ENCODE measurements at regions not wholly inside any gene's neighbourhood (a gene's known extent, or its start where the extent isn't known, plus 50 kb on each side); places are given as distances from the start of the nearest gene placed in this dataset.

DNA sequence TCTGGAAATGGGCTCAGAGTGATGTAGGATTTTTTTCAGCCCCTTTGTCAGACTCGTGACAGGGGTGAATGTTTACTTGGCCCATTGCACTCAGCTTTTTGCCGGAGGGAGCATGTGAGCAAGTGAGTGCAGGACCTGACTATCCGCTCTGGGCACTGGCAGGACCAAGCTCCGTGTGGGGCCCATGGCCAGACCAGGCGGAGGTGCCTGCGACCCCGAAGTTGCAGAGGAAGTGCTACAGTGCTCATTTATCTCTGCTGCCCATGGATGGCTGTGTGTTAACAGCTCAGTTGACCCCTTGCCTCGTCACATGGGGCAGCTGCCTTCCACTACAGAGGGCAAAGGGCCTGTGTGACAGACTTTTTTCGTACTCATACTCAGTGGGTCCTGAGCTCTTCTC lies 744.3 kb downstream of the IRX1 start:
- TF ChIP-seq POLR2A (IDR thresholded peaks at IDR 0.05) (no peak), EP300 (IDR thresholded peaks at IDR 0.05) (no peak)
- TF ChIP-seq, protein P1, sequence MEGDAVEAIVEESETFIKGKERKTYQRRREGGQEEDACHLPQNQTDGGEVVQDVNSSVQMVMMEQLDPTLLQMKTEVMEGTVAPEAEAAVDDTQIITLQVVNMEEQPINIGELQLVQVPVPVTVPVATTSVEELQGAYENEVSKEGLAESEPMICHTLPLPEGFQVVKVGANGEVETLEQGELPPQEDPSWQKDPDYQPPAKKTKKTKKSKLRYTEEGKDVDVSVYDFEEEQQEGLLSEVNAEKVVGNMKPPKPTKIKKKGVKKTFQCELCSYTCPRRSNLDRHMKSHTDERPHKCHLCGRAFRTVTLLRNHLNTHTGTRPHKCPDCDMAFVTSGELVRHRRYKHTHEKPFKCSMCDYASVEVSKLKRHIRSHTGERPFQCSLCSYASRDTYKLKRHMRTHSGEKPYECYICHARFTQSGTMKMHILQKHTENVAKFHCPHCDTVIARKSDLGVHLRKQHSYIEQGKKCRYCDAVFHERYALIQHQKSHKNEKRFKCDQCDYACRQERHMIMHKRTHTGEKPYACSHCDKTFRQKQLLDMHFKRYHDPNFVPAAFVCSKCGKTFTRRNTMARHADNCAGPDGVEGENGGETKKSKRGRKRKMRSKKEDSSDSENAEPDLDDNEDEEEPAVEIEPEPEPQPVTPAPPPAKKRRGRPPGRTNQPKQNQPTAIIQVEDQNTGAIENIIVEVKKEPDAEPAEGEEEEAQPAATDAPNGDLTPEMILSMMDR (IDR thresholded peaks at IDR 0.05): no peak

Measured in ovary (tissue), 3 donors.